NCI-H2029 (cell line): ENCODE measurements at regions not wholly inside any gene's neighbourhood (a gene's known extent, or its start where the extent isn't known, plus 50 kb on each side); places are given as distances from the start of the nearest gene placed in this dataset.

Experiments used
- DNase-seq: peaks from one replicate; lab custom pipeline; 2025; lab: John Stamatoyannopoulos, UW

DNA sequence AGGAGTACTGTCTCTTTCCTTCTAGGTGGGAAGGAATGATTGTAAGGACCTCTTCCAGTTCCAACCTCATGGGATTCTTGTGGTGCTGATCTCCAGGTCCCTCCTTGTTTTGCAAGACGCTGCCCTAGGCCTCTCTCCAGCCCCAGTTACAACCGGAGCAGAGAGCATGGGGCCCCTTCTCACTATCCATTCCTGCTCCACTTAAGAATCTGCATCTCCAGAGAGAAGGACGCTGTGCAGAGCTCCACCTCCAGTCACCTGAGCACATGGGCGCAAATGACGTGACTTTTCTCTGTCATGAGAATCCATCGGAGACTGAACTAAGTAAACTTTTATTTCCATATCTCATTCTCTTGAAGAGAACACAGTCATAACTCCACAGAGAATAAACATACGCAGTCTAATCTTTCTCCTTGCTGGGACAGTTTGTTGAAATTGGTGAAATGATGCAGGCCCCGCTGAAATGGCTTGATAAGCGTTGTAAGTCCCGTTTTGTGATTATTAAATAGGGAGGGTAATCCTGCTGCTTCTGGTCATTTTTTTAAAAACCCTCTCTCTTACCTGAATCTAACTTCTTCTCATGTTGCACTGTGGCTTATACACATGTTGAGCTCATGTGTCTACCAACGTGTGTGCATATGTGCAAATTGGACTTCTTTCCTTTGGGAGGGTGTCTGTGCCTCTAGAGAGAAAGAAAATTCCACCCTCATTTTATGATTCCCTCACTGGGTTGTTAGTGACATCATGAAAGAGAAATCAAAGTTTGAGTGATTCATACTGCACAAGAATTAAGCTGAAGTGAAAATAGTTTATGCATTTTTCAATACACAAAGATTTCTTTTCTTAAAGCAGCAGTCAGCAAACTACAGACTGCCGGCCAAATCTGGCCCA, 133.2 kb upstream of the TBX20 start:
- DNase-seq: no peak

GRCh38 chr7:35386082-35386815, 132.3 kb upstream of the TBX20 start:
- no peak for DNase-seq

DNA sequence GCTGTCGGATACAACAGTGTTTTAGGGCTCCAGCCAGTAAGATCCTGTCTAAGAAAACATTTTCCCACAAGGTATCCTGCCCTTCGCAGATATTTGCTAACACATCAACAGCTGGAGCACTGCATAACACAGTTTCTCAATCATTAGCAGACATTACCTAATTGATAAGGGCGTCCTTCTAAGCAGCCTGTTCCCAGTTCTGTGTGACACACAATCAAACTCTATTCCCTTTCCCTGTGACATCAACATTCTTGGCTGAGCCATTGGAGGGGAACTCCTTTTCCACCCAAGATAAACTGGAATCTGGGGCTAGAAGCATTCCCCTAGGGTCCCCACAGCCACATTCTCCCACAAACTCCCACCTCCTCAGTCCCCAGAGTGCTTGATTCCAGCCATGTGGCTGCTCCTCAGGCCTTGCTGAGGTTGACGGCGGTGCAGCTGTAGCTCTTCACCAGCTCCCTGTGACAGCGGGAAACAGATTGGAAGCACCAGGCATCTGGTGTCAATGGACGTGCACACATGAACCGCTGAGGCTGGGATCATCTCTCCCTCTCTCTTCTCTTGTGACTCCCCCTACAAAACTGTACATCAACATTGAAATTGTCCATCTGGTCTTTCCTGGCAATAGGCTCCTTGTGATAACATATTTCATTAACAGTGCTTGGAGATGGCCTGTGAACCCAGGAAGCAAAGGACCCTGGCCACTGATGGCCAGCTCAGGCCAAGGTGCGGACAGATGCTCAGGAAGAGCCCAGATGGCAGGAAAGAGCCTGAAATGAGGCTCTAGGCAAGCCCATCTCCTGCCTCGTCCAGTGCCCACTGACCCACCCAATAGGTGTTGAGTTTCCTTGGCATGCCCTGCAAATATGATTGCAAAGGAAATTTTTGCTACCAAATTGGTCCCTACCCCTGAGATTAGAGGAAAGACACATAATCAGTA, 131.1 kb upstream of the TBX20 start:
- no peak for DNase-seq

GRCh38 chr7:35380739-35381224, 126.9 kb upstream of the TBX20 start:
- DNase-seq: no peak

DNA sequence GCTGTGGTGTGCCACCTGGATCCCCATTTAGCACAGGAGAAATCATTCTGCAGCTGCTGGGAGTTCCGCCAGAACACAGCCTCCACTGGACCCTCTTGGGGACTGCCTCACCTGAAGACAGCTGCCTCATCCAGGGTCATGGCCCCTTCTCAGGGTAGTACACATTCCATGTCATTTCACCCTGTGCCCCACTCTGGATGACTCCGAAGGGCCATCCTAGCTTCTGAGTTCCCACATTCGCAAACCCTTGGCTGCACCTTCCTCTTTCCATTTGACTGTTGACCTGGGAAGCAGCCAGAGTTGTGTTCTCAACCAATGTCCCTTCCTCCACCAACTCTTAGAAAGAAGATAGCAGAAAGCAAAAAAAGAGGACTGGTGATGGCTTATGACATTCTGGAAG, 125.6 kb upstream of the TBX20 start:
- no peak for DNase-seq

- no peak for DNase-seq
Measured at GRCh38 chr7:35375516-35375915, 121.6 kb upstream of the TBX20 start.

GRCh38 chr7:35374858-35375257, 121.0 kb upstream of the TBX20 start:
- no peak for DNase-seq

GRCh38 chr7:35371221-35371620, 117.3 kb upstream of the TBX20 start:
- DNase-seq: no peak

DNA sequence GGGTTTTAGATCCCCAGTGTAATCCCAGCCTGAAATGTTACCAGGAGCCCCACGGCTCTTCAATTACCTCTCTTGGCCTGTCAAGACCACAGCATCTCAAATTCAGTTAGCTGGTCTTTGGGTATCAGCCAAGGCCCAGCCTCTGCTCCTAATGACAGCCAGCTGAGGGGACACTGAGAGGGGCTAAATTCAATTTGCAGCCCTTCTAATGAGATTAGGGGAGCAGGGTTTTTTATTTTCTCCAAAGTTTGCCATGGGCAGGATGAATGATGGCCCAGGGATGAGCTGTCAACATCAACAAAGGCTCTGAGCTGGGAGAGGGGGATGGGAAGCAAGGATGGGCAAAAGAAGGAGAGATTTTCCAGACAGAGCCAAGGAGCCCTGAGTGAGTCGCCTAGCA, 116.8 kb upstream of the TBX20 start:
- DNase-seq: no peak

GRCh38 chr7:35366167-35367155, 112.6 kb upstream of the TBX20 start:
- no peak for DNase-seq

GRCh38 chr7:35365523-35365922, 111.6 kb upstream of the TBX20 start:
- no peak for DNase-seq

DNA sequence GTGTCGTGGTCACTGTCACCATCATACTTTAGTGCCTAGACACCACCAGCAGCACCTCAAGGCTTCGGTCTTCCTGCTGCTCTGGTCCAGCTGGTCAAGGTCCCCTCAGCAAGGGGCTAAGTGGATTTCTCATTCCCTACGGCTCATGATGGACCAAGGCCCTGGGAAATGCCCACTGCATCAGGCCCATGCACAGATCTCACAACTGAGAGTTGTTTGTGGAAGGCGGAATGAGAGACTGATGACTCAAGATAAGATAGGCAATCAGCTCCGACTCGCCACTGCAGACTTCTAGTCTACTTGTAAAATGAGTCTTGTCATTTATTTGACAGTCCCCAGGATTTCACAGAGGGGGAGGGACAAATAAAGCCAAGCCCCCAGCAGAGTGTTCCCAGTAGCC, 108.4 kb upstream of the TBX20 start:
- no peak for DNase-seq

DNA sequence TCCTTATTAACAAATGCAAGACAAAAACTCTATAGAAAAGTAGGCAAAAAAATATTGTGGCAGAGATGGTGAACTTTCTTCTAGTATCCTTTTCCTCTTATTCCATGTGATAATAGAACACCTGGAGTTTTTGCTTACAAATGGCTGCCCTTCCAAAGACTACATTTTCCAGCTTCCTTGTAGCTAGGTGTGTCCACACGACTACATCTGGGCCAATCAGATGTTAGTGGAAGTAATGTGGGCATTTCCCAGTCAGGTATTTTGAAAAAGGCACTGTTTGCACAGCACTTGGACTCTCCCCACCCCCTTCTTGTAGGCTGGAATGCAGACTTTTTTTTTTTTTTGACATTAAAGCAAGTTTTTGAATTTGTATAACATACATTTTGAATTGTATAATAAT, 105.5 kb upstream of the TBX20 start:
- no peak for DNase-seq

GRCh38 chr7:35356495-35356894, 102.6 kb upstream of the TBX20 start:
- no peak for DNase-seq

- DNase-seq: no peak
Measured at GRCh38 chr7:35355911-35356310, 102.0 kb upstream of the TBX20 start.

GRCh38 chr7:35355199-35355598, 101.3 kb upstream of the TBX20 start:
- DNase-seq: no peak

DNA sequence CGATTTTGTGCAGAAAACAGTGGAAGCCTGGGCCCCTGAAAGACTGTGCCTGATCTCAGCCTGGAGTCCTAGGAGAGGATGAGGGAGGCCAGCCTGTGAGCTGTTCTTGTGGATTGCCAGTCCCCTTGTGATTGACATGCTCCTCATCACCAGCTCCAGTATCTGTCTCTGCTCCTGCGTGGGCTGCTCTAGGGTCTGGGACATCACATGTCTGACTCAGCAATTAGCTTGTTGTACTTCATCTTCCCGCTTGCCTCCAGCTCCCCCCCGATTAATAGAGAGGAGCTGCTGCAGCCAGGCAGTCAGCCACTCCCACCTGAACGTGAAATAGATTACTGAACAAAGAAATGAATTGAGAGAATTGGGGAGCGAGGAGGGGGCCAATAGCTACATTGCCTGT, 99.6 kb upstream of the TBX20 start:
- DNase-seq: no peak

GRCh38 chr7:35351466-35351865, 97.6 kb upstream of the TBX20 start:
- no peak for DNase-seq

DNA sequence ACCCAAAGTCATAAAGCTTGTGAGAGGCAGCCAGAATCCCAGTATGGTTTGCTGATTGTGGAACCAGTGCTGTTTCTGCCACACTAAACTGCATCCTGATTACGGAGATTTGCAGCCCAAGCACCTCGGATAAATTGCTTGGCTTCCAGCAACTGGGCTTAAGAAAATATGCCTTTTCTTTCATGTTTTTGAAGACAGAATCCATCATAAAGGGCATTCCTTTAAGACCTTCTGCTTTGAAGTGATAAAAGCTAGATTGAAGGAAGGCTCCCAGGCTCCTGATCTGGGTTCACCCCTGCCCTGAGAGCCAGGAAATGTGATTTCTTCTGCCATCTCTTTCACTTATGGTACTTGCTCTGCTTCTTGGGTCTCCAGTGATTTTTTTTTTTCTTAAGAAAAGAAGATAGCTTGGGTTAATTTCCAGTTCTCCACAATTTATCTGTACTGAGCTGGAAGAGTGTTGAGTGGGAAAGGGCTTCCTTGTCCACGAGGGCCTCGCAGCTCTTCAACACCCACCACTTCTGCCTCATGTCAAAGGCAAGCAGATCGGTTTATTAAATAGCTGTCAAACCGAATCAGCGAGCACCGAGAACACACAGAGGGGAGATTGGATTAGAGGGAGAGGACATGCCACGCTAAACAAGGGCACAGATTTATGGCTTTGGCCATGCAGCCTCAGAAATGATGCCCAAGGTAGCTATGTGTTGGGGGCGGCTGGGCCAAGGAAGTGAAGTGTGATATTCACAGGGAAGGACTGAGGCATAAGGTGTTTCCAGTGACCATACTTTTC, 94.9 kb upstream of the TBX20 start:
- no peak for DNase-seq

GRCh38 chr7:35342786-35343185, 88.9 kb upstream of the TBX20 start:
- no peak for DNase-seq
